ENCODE measurements at regions not wholly inside any gene's neighbourhood (a gene's known extent, or its start where the extent isn't known, plus 50 kb on each side); places are given as distances from the start of the nearest gene placed in this dataset.
"Not testable (repeated sequence)": the region's sequence is repeated elsewhere in the genome, so short reads cannot be mapped to it uniquely, and the experiment has no call there.

DNA sequence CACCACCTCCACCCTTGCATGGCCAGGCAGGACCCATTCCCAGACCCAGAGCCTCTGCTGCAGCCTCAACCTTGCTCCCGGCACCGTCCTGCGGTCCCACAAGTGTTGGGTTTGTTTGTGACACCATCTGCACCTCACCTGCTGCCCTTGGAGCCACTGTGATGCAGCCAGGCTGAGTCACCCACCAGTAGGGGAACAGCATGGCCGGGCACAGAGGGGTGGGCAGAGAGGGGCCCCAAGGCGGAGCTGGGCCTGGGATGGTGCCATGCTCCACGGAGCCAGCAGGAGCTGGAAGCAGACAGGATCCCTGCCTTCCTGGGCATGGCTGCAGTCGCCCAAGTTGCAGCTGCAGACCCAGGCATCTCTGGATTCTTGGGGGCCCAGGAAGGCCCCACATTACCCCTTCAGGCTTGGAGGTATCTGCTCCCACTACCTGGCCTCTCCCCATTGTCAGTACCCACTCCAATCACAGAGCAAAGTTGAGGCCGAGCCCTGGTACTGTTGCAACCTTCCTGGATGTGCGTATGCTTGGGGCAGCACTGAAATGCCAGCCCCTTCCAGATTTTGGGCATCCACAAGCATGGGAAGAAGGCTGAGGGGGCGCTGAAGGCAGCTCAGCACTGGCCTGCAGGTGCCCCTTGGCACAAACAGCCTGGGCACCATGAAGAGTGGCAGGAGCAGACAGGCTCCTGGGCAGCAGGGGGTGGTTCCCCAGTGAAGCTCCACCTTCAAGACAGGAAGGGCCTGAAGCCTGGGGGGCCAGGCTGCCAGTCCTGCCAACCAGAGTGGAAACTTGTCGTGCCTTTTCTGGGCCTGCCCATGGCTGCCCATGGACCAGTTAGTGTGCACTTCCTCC lies 172.8 kb downstream of the MATN1 start:
- no peak for DNase-seq

DNA sequence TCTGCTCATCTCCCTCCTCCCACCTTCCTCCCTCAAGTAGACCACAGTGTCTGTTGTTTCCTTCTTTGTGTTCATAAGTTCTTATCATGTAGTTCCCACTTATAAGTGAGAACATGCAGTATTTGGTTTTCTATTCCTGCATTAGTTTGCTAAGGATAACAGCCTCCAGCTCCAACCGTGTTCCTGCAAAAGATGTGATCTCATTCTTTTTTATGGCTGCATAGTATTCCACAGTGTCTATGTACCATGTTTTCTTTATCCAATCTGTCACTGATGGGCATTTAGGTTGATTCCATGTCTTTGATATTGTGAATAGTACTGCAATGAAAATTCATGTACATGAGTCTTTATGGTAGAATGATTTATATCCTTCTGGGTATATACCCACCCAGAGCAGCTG lies 173.5 kb downstream of the MATN1 start:
- not testable (repeated sequence) for DNase-seq

DNA sequence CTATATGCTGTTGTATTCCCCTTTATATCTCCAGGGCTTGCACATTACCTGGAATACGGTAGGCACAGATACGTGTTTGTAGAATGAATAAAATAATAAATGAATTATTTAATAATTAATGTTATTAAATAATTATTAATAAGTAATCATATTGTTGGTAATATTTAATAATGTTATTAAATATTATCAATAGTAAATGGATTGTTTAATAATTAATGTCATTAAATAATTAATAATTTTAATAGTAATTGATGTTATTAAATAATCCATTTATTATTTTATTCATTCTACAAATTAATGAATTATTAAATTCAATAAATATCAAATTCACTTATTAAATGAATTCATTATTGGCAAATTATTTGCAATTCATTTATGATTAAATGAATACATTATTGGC lies 175.1 kb downstream of the MATN1 start:
- no peak for DNase-seq

DNA sequence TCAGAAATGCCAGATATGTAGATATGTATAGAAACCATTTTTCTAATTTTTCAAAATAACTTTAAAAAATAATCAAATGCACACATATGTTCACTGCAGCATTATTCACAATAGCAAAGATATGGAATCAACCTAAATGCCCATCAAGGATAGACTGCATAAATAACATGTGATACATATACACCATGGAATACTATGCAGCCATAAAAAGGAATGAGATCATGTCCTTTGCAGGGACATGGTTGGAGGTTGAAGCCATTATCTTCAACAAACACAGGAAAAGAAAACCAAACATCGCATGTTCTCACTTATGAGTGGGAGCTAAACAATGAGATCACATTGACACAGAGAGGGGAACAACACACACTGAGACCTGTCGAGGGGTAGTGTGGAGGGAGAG lies 176.1 kb downstream of the MATN1 start:
- not testable (repeated sequence) for DNase-seq

DNA sequence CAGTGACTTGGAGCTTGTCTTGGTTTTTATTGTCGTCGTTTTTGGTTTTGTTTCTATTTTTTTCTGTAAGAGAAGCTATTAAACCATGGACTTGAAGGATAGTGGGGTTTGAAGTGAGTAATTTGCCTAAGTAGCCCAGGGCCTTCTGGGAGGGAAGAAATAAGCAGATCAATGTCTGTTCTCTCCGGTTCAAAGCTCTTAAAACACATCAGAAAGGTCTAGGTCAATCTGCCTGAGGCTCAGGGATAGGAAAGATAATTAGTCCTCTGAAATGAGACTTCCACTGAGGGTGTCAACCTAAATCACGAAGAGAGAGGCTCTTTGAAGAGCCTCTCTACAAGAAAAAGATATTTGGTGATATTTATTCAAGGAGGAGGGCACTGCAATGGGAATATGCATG lies 178.0 kb downstream of the MATN1 start:
- DNase-seq: no peak

DNA sequence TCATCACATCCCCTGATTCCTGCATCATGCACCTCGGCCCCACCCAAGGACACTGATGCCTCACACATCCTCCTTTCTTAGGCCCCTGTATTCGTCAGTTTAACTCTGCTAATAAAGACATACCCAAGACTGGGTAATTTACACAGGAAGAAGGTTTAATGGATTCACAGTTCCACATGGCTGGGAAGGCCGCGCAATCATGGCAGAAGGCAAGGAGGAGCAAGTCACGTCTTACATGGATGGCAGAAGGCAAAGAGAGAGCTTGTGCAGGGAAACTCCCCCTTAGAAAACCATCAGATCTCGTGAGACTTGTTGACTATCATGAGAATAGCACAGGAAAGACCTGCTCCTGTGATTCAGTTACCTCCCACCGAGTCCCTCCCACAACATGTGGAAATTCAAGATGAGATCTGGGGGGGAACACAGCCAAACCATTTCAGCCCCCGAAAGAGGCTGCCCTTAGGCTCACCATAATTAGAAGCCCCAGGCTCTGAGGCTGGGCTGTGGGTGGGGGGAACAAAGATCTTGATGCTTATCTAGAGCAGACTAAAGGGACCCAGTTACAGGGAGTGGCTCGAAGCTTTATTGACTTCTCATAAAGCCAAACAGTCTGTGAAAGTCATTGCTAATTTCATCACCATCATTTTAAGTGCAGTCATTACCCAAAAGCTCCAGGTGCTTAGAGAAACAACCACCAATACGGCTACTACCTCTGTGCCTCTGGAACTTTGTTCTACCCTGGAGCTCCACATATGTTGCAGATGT lies 181.5 kb downstream of the MATN1 start:
- no peak for DNase-seq

- DNase-seq: no peak
Observed at GRCh38 chr1:30540611-30541192, 182.7 kb downstream of the MATN1 start.

DNA sequence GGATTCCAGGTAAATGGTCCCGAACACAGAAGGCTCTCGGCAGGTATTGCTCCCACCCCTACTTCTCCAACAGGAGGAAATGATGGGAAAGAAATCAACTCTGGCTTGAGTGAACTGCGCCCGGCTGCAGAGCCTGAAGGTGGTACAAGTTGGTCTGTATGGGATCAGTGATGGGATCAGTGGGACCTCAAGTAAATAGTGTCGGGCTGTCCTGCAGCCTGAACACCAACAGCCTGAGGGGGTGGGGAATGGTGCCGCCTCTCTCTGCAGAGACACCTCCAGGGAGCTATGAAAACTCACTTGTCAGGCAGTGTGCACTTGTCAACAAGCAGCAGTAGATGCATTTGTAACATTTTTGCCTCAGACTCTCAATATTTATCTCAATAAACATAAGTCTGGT lies 183.5 kb downstream of the MATN1 start:
- no peak for DNase-seq

DNA sequence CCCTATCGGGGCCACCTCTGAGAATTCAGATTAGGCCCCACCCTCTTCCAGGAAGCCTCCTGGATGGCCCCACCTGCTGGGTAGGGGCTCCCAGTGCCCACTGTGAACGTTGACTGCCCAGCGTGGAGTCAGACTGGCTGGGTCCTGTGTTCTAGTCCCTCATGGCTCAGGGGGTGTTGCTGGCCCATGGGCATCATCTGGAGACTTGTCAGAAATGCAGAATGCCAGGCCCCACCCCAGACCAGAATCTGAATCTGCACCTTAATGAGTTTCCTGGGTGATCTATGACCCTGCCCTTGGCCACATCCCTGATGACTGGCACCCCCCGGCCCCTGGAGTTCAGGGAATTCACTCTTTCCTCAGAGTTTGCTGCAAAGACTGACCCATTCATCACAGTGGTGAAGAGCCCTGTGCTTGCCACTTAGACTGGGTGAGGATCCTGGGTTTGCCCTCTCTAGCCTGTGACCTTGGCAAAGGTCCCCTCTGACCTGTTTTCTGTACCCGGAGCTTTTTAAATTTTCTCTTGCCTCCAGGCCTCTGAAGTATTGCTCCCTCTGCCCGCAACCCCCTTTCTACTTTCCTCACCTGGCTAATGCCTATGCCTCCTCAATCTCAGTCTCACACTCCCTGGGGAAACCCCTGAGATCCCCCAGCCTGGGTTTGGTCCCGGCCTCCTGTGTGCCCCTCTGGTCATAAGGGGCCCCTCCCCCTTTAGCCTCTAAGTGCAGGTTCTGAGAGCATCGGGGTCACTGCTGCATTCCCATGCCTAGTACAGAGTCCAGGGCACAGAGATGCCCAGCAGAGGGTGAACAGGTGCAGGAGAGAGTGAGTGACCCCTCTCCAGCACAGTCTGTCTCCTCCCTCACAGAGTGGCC lies 184.2 kb downstream of the MATN1 start:
- no peak for DNase-seq

- no peak for DNase-seq
Observed at GRCh38 chr1:30538226-30538992, 185.0 kb downstream of the MATN1 start.

DNA sequence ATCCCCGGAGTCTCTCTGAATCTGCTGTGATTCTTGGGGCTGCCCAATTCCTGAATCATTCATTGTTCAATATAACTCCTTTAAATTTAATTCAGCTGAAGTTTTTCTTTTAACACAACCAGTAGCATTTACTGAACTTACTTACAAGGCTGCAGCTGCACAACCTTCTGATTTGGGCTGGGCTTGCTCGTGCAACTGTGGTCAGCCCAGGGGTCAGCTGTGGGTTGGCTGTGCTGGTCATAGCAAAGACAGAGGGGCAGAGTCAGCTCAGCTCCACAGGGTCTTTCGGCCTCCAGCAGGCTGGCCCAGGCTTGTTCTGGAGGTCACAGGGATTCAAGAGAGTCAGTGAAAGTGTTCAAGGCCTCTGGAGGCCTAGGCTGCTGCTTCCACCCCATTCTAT lies 186.1 kb downstream of the MATN1 start:
- no peak for DNase-seq

GRCh38 chr1:30536530-30536929 lies 186.9 kb downstream of the MATN1 start:
- no peak for DNase-seq

DNA sequence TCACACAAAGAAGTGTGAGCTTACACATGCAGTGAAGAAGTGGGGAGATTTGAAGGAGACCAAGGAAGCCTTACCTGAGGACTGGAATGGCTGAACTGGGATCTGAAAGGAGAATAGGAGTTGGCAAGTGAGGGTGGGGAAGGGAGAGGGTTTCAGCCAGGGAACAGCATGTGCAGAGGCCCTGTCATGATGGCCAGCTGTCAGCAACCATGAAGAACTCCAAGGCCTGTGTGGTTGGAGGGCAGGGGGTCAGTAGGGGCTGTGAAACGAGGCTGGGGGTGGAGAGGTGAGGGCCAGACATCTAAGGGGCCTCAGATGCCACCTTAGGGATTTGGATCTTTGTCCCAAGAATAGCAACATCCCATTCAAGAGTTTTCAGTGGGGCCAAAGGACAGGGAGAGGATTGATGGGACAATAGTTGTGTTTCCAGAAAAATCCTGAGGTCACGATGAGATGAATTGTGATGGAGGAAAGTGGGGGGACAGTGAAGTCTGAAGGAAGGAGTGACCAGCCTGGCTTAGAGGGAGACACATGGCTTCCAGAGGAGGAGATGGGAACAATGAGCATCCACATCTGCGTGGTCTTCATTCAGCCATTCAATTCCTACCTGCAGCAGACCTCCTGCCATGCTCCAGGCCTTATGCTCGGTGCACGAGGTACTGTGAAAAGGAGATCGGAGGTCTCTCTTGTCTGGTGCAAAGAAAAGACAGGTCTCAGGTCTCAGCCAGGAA lies 187.6 kb downstream of the MATN1 start:
- no peak for DNase-seq

DNA sequence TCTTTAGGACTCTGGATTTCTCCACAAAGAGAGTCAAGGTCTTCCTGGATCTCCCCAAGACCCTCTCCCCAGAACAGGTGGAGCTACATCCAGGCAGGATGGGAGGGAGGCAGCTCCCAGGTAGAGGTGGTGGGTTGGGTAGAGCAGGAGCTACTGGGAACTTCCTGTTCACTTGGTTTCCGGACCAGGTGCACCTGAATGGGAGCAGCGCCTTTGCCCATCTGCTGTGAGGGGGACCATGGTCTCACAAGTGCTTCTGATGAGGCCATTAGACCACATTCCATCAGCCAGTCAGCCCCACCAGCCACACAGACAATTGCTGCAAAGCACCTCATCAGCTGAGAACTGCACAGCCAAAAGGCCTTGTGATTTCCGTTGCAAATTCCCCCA lies 188.8 kb downstream of the MATN1 start:
- DNase-seq: no peak

GRCh38 chr1:30533796-30534550 lies 189.4 kb downstream of the MATN1 start:
- DNase-seq: no peak

DNA sequence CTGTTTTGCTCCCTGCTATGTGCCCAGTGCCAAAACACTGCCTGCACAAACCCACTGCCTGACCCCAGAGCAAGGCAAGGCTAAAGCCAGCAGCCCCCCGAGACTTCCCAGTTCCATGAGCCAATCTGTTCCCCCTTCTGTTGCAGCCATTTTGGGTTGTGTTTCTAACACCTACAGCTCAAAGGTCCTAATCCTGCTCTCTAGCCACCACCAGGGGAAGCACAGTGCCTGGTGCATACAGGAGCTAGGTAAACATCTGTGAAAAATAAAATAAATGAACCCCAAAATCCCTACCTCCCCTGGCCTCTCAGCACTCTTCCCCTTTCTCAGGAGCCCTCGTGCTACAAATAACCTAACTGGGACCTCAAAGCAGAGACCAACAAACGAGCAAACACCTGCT lies 190.2 kb downstream of the MATN1 start:
- DNase-seq: no peak

- DNase-seq: no peak
Observed at GRCh38 chr1:30532621-30533020, 190.8 kb downstream of the MATN1 start.

GRCh38 chr1:30527511-30528140 lies 195.8 kb downstream of the MATN1 start:
- no peak for DNase-seq

- DNase-seq: no peak
Observed at GRCh38 chr1:30526652-30527345, 196.6 kb downstream of the MATN1 start.
